ENCODE measurements at regions not wholly inside any gene's neighbourhood (a gene's known extent, or its start where the extent isn't known, plus 50 kb on each side); places are given as distances from the start of the nearest gene placed in this dataset.

DNA sequence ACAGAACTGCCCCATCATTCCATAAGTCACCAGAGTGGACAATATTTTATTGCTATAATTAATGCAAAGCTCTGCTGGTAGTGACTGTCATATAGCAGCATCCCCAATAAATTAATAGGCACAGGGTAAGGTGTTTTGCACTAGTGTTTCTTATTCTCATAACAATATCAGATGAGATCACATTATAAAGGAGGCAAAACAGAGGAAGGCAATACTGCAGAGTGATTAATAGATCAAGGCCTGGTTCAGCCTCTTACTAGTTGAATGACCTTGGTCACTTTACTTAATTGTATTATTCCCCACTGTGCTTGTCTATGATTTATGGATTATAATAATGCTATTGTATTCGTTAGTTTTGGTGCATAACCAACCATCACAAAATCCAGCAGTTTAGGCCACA is 784.8 kb downstream of the VRK1 start:
- TF ChIP-seq NFIC (IDR thresholded peaks at IDR 0.05) = no peak
- no peak for TF ChIP-seq FOXM1 (IDR thresholded peaks at IDR 0.05; ENCODE audit: borderline replicate concordance, low read depth)
- no peak for TF ChIP-seq CREB1 (IDR thresholded peaks at IDR 0.05; ENCODE audit: low read depth)
- TF ChIP-seq RAD21 (IDR thresholded peaks at IDR 0.05; ENCODE audit: low read depth) = no peak

DNA sequence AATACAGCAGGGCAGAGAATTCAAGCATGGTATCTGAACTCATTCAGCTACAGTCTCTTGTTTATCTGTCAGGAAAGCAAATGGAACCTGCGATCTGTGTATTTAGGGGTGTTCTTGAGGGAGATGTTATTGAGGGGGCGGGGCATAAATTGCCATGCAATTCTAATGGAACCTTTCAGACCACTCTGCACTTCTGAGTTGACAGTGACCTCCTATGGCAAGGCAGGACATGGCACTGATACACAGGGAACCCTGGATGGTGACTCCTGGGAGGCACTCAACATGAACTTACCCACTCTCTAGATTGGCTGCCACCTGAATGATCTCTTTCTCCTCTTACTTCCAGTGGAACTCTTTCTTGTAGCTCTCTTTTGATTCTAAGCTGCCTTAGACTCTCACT is 787.3 kb downstream of the VRK1 start:
- TF ChIP-seq TAF1 (IDR thresholded peaks at IDR 0.05; ENCODE audit: low read depth) (no peak), ZBTB7A (IDR thresholded peaks at IDR 0.05; ENCODE audit: low read depth) (no peak), NFIC (IDR thresholded peaks at IDR 0.05) (no peak), YY1 (IDR thresholded peaks at IDR 0.05; ENCODE audit: low read depth) (no peak)
- TF ChIP-seq, protein P1, sequence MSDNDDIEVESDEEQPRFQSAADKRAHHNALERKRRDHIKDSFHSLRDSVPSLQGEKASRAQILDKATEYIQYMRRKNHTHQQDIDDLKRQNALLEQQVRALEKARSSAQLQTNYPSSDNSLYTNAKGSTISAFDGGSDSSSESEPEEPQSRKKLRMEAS (IDR thresholded peaks at IDR 0.05) = no peak
- TF ChIP-seq, protein P2, sequence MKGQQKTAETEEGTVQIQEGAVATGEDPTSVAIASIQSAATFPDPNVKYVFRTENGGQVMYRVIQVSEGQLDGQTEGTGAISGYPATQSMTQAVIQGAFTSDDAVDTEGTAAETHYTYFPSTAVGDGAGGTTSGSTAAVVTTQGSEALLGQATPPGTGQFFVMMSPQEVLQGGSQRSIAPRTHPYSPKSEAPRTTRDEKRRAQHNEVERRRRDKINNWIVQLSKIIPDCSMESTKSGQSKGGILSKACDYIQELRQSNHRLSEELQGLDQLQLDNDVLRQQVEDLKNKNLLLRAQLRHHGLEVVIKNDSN (IDR thresholded peaks at IDR 0.05) = no peak

GRCh38 chr14:97592341-97592980 is 795.3 kb downstream of the VRK1 start:
- TF ChIP-seq TEAD4 (IDR thresholded peaks at IDR 0.05) (no peak), EP300 (IDR thresholded peaks at IDR 0.05; ENCODE audit: borderline replicate concordance) (no peak), ZBTB7A (IDR thresholded peaks at IDR 0.05; ENCODE audit: low read depth) (no peak), CREB1 (IDR thresholded peaks at IDR 0.05; ENCODE audit: low read depth) (no peak), RAD21 (IDR thresholded peaks at IDR 0.05; ENCODE audit: low read depth) (no peak), YY1 (IDR thresholded peaks at IDR 0.05; ENCODE audit: low read depth) (no peak), CEBPB (IDR thresholded peaks at IDR 0.05) (no peak)

DNA sequence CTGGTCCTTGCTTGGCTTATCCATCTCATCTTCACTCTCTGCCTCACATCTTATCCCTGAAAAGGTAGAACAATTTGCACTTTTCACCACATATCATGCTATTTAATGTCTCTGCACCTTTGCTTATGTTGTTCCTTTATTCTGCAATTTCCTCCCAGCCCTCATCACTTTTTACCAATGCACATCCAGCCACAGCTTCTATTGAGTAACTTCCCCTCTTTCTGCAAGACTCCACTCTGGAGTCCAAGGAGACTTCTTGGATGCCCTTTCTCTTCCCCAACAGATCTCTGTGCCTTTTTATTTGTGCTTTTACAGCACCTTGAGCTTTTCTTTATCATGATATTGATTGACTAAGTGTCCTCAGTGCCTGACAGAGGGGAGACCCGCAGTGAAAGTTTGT is 797.1 kb downstream of the VRK1 start:
- TF ChIP-seq CREB1 (IDR thresholded peaks at IDR 0.05; ENCODE audit: low read depth) = no peak
- TF ChIP-seq, protein P2 (IDR thresholded peaks at IDR 0.05) = no peak

DNA sequence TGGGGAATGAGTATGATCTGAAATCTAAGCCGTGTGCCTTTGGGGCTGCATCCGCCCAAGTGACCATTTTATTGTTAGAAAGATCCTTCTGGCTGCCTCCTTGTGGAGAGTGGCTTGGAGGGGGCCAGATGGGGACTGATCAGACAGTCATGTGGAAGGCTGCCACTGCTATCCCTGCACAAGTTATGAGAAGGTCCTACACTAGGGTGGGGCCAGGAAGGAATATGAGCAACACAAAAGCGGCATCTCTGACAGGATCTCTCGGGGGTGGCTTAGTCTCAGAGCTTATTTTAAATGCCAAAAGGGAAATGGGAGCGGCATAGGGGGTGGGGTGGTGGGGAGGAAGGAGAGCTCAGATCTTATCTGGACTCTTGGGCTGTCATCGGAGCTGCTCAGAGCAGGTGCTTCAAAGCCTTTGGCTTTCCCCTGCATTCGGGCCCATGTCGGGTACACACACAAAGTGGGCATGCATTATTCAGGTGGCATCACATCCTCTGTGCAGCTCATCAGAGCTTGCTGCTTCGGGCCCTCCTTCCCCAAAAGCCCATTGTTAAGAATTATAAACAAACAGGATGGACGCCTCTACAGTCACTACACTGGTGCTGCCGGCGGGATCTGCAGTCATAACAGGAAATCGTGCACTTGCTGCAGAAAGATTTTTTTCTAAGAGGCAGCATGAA is 805.4 kb downstream of the VRK1 start:
- TF ChIP-seq EGR1 (IDR thresholded peaks at IDR 0.05) (no peak), TEAD4 (IDR thresholded peaks at IDR 0.05) (no peak)

- TF ChIP-seq, protein P1 (IDR thresholded peaks at IDR 0.05) = no peak
- TF ChIP-seq TEAD4 (IDR thresholded peaks at IDR 0.05) = no peak
- no peak for TF ChIP-seq YY1 (IDR thresholded peaks at IDR 0.05; ENCODE audit: low read depth)
- no peak for TF ChIP-seq FOXM1 (IDR thresholded peaks at IDR 0.05; ENCODE audit: borderline replicate concordance, low read depth)
- TF ChIP-seq TCF12 (IDR thresholded peaks at IDR 0.05; ENCODE audit: low read depth) = no peak
- no peak for TF ChIP-seq NFIC (IDR thresholded peaks at IDR 0.05)
- TF ChIP-seq, protein P3, sequence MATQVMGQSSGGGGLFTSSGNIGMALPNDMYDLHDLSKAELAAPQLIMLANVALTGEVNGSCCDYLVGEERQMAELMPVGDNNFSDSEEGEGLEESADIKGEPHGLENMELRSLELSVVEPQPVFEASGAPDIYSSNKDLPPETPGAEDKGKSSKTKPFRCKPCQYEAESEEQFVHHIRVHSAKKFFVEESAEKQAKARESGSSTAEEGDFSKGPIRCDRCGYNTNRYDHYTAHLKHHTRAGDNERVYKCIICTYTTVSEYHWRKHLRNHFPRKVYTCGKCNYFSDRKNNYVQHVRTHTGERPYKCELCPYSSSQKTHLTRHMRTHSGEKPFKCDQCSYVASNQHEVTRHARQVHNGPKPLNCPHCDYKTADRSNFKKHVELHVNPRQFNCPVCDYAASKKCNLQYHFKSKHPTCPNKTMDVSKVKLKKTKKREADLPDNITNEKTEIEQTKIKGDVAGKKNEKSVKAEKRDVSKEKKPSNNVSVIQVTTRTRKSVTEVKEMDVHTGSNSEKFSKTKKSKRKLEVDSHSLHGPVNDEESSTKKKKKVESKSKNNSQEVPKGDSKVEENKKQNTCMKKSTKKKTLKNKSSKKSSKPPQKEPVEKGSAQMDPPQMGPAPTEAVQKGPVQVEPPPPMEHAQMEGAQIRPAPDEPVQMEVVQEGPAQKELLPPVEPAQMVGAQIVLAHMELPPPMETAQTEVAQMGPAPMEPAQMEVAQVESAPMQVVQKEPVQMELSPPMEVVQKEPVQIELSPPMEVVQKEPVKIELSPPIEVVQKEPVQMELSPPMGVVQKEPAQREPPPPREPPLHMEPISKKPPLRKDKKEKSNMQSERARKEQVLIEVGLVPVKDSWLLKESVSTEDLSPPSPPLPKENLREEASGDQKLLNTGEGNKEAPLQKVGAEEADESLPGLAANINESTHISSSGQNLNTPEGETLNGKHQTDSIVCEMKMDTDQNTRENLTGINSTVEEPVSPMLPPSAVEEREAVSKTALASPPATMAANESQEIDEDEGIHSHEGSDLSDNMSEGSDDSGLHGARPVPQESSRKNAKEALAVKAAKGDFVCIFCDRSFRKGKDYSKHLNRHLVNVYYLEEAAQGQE (IDR thresholded peaks at IDR 0.05; ENCODE audit: low read depth) = no peak
- no peak for TF ChIP-seq ZBTB7A (IDR thresholded peaks at IDR 0.05; ENCODE audit: low read depth)
- TF ChIP-seq, protein P2 (IDR thresholded peaks at IDR 0.05) = no peak
- no peak for TF ChIP-seq TAF1 (IDR thresholded peaks at IDR 0.05; ENCODE audit: low read depth)
- no peak for TF ChIP-seq RAD21 (IDR thresholded peaks at IDR 0.05; ENCODE audit: low read depth)
- no peak for TF ChIP-seq EGR1 (IDR thresholded peaks at IDR 0.05)
- no peak for TF ChIP-seq CEBPB (IDR thresholded peaks at IDR 0.05)
- no peak for TF ChIP-seq CREB1 (IDR thresholded peaks at IDR 0.05; ENCODE audit: low read depth)
- no peak for TF ChIP-seq EP300 (IDR thresholded peaks at IDR 0.05; ENCODE audit: borderline replicate concordance)
Measured at GRCh38 chr14:97603201-97603600, 806.0 kb downstream of the VRK1 start.

- no peak for TF ChIP-seq CEBPB (IDR thresholded peaks at IDR 0.05)
- TF ChIP-seq, protein P2 (IDR thresholded peaks at IDR 0.05) = no peak
- no peak for TF ChIP-seq EGR1 (IDR thresholded peaks at IDR 0.05)
- no peak for TF ChIP-seq FOXM1 (IDR thresholded peaks at IDR 0.05; ENCODE audit: borderline replicate concordance, low read depth)
- no peak for TF ChIP-seq TEAD4 (IDR thresholded peaks at IDR 0.05)
- TF ChIP-seq, protein P3 (IDR thresholded peaks at IDR 0.05; ENCODE audit: low read depth) = no peak
- no peak for TF ChIP-seq TAF1 (IDR thresholded peaks at IDR 0.05; ENCODE audit: low read depth)
- no peak for TF ChIP-seq ZBTB7A (IDR thresholded peaks at IDR 0.05; ENCODE audit: low read depth)
- no peak for TF ChIP-seq RAD21 (IDR thresholded peaks at IDR 0.05; ENCODE audit: low read depth)
- TF ChIP-seq YY1 (IDR thresholded peaks at IDR 0.05; ENCODE audit: low read depth) = no peak
- TF ChIP-seq, protein P1 (IDR thresholded peaks at IDR 0.05) = no peak
- no peak for TF ChIP-seq CREB1 (IDR thresholded peaks at IDR 0.05; ENCODE audit: low read depth)
- TF ChIP-seq NFIC (IDR thresholded peaks at IDR 0.05) = no peak
- TF ChIP-seq EP300 (IDR thresholded peaks at IDR 0.05; ENCODE audit: borderline replicate concordance) = no peak
Measured at GRCh38 chr14:97604731-97605130, 807.5 kb downstream of the VRK1 start.
